Caco-2 (cell line): ENCODE measurements at regions not wholly inside any gene's neighbourhood (a gene's known extent, or its start where the extent isn't known, plus 50 kb on each side); places are given as distances from the start of the nearest gene placed in this dataset.

Source experiments
- BruUV-seq: library from RNA; stranded (reverse); fragments of 400-500 nt; replicated peaks from 2 replicates; lab custom pipeline; 2021; lab: Mats Ljungman, UMichigan
- CTCF ChIA-PET: fragments of 300-600 bp; sonication (Branson Sonifier 250); formaldehyde crosslinking; loops from one replicate; lab custom pipeline; 2022; ENCODE audit warnings: antibody characterized with exemption; lab: Charles Lee
- POLR2A ChIA-PET: fragments of 300-600 bp; sonication (Branson Sonifier 250); formaldehyde crosslinking; loops from one replicate; lab custom pipeline; 2022; ENCODE audit warnings: antibody characterized with exemption; lab: Charles Lee
- DNase-seq, 2 experiments: peaks; one replicate each; pipeline versions ENCODE4 v3.0.0 to v3.0.0-alpha.2; 2020 to 2022
- H3K27me3 ChIP-seq: replicated peaks from 2 replicates; pipeline ENCODE4 v1.6.0; 2011; ENCODE audit warnings: low read length; ENCODE audit not compliant: control insufficient read depth, insufficient read depth
- H3K36me3 ChIP-seq: 2 replicates; pipeline ENCODE4 v1.5.1; 2011; ENCODE audit warnings: low read length; ENCODE audit not compliant: control insufficient read depth, insufficient read depth
- H3K4me1 ChIP-seq: fragments of 250-450 bp; sonication (Bioruptor Pico); 2 replicates; pipeline ENCODE4 v1.5.1; 2020; ENCODE audit warnings: mild to moderate bottlenecking
- H3K4me3 ChIP-seq: 2 replicates; pipeline ENCODE4 v1.5.1; 2011; ENCODE audit warnings: low read depth, mild to moderate bottlenecking, control low read depth, low read length
- H3K9me3 ChIP-seq: fragments of 250-450 bp; sonication (Bioruptor Pico); 2 replicates; pipeline ENCODE4 v1.5.1; 2020; ENCODE audit warnings: mild to moderate bottlenecking, moderate library complexity
- H3K27ac Mint-ChIP-seq: one replicate; pipeline ENCODE4 v1.8.0; 2022; ENCODE audit warnings: mixed read lengths; ENCODE audit not compliant: unreplicated experiment
- H3K27me3 Mint-ChIP-seq: one replicate; pipeline ENCODE4 v1.8.0; 2022; ENCODE audit warnings: mixed read lengths; ENCODE audit not compliant: insufficient read depth, unreplicated experiment
- H3K36me3 Mint-ChIP-seq: one replicate; pipeline ENCODE4 v1.8.0; 2022; ENCODE audit warnings: mild to moderate bottlenecking, mixed read lengths; ENCODE audit not compliant: insufficient read depth, unreplicated experiment
- H3K4me1 Mint-ChIP-seq: one replicate; pipeline ENCODE4 v1.8.0; 2022; ENCODE audit warnings: low read depth, mixed read lengths; ENCODE audit not compliant: unreplicated experiment
- H3K4me3 Mint-ChIP-seq: one replicate; pipeline ENCODE4 v1.8.0; 2022; ENCODE audit warnings: mild to moderate bottlenecking, moderate library complexity, mixed read lengths; ENCODE audit not compliant: unreplicated experiment
- H3K9me3 Mint-ChIP-seq: one replicate; pipeline ENCODE4 v1.8.0; 2022; ENCODE audit warnings: mixed read lengths; ENCODE audit not compliant: unreplicated experiment
- intact Hi-C: fragments of 100-400 bp; cut with micrococcal nuclease; formaldehyde crosslinking; loops from one replicate; pipeline ENCODE4 v1.10.0; 2022; ENCODE audit not compliant: unreplicated experiment
- TF ChIP-seq, protein P1 (sequence below), 2 experiments: fragments of 200-600 bp in 1 of 2; IDR thresholded peaks; 1 replicate in 1 of 2; 2 replicates in 1 of 2; pipeline versions ENCODE4 v1.5.1 to v1.8.0; 2011 to 2022; ENCODE audit warnings: antibody characterized with exemption in 1 of 2, control low read depth in 1 of 2, inconsistent platforms in 1 of 2, low read depth in 1 of 2, low read length in 1 of 2, mild to moderate bottlenecking in 1 of 2, moderate library complexity in 1 of 2; ENCODE audit not compliant: insufficient read depth in 1 of 2, severe bottlenecking in 1 of 2, unreplicated experiment in 1 of 2

DNA sequence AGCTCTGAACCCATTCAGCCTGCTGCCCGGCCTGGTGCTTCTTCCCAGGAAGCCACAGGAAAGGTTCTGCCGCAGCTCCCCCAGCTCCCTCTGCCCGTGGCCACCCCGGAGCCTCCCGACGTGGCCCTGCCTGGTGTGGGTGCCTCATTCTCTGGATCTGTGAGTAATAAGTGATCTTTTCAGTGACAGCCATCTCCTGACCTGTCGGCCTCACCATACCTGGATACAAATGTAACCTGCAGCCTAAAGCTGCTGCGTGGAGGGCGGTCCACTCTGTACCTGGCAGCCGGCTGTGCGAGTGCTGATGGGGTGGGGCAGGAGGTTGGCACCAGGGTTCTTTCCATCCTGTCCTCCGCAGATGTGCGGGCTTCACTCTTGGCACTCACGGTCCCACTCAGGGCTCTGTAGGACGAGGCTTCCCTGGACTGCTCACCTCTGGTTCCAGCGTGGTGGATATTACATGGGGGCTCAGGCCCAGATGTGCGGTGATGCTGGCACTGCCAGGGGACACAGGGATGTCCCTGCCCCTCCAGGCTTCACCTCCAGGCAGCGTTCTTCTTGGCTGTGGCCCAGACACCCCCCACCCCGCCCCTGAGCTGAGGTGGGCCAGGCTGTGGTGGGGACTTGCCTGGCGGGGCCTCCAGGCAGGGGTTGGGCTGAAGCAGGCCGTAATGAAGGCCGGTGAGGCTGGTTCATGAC, 748.5 kb downstream of the BRD1 start:
- intact Hi-C loops = no loop called here
- Histone ChIP-seq H3K36me3 (no peaks in the 10 kb centered on the region), H3K4me1 (no peaks in the 10 kb centered on the region), H3K4me3 (no peak overlapping the region), H3K27me3 (no peaks in the 10 kb centered on the region), H3K9me3 (no peaks in the 10 kb centered on the region)
- Mint-ChIP-seq H3K27me3 (peaks cover 5% of the 10 kb centered on the region), H3K9me3 (no peaks in the 10 kb centered on the region), H3K27ac (no peak overlapping the region), H3K36me3 (no peaks in the 10 kb centered on the region), H3K4me3 (no peak overlapping the region), H3K4me1 (no peaks in the 10 kb centered on the region)
- POLR2A ChIA-PET = no interaction called here
- DNase-seq = no peak
- TF ChIP-seq, protein P1, sequence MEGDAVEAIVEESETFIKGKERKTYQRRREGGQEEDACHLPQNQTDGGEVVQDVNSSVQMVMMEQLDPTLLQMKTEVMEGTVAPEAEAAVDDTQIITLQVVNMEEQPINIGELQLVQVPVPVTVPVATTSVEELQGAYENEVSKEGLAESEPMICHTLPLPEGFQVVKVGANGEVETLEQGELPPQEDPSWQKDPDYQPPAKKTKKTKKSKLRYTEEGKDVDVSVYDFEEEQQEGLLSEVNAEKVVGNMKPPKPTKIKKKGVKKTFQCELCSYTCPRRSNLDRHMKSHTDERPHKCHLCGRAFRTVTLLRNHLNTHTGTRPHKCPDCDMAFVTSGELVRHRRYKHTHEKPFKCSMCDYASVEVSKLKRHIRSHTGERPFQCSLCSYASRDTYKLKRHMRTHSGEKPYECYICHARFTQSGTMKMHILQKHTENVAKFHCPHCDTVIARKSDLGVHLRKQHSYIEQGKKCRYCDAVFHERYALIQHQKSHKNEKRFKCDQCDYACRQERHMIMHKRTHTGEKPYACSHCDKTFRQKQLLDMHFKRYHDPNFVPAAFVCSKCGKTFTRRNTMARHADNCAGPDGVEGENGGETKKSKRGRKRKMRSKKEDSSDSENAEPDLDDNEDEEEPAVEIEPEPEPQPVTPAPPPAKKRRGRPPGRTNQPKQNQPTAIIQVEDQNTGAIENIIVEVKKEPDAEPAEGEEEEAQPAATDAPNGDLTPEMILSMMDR (IDR thresholded peaks at IDR 0.05; ENCODE audit: insufficient read depth in 1 of 2, low read depth in 1 of 2, low read length in 1 of 2, severe bottlenecking in 1 of 2, unreplicated experiment in 1 of 2) = no peak
- CTCF ChIA-PET = no interaction called here
- BruUV-seq = no TSS peak

DNA sequence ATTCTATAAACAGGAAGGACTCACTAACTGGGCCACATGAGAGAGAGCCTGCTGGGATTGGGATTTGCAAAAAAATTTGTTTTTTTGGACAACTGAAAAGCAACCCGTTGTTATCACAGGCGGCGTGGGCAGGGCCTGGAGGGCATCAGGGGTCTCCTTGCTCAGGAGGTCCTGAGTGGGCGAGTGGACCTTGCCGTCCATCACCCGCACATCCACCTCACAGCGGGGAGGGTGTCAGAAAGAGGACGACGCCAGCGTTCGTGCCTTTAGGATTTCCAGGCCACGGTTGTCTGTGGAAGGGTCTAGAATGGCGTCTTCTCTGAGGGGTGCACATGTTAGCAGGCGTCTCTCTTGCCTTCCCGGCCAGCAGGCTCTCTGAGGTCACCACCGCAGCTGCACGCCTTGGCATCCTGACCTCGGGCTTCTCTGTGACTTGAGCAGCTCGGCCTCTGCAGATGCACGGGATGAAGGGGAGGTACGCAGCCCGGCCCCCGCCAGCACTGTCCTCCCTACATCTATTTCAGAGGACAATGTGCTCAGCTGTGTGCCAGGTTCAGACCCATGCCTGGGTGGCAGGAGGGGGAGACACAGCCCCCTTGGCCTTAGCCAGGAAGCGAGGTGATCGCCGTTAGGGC, 749.5 kb downstream of the BRD1 start:
- H3K9me3 Mint-ChIP-seq = no peaks in the 10 kb centered on the region
- POLR2A ChIA-PET = no interaction called here
- H3K4me1 Mint-ChIP-seq = no peaks in the 10 kb centered on the region
- CTCF ChIA-PET = no interaction called here
- no peaks in the 10 kb centered on the region for H3K36me3 Mint-ChIP-seq
- intact Hi-C loops = no loop called here
- Histone ChIP-seq H3K4me1 (no peaks in the 10 kb centered on the region), H3K36me3 (no peaks in the 10 kb centered on the region), H3K9me3 (no peaks in the 10 kb centered on the region), H3K4me3 (no peak overlapping the region), H3K27me3 (no peaks in the 10 kb centered on the region)
- TF ChIP-seq, protein P1 (IDR thresholded peaks at IDR 0.05; ENCODE audit: insufficient read depth in 1 of 2, low read depth in 1 of 2, low read length in 1 of 2, severe bottlenecking in 1 of 2, unreplicated experiment in 1 of 2) = no peak
- H3K27me3 Mint-ChIP-seq = peaks cover 4% of the 10 kb centered on the region
- DNase-seq = no peak
- no TSS peak for BruUV-seq
- H3K4me3 Mint-ChIP-seq = no peak overlapping the region
- H3K27ac Mint-ChIP-seq = no peak overlapping the region

DNA sequence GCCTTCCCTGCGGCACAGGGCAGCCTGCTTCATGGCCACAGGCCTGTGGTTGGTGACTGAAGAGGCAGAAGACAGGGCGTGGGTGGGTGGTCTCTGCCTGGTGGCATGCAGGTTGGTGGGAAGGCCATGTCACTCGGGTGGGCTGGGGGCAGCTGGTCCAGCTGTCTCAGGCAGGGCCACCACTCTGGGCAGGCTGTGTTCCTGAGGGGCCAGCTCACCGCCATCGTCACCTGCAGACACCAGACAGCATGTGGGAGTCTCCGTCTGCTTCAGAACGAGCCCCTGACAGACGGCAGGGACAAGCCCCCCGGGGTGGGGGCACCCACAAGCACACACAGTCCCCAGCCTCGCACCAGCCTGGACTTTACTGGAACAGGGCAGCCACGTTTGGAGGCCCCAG, 750.1 kb downstream of the BRD1 start:
- Mint-ChIP-seq H3K27ac (no peak overlapping the region), H3K4me3 (no peak overlapping the region), H3K27me3 (peaks cover 3% of the 10 kb centered on the region), H3K9me3 (no peaks in the 10 kb centered on the region), H3K4me1 (no peaks in the 10 kb centered on the region), H3K36me3 (no peaks in the 10 kb centered on the region)
- Histone ChIP-seq H3K4me1 (no peaks in the 10 kb centered on the region), H3K36me3 (no peaks in the 10 kb centered on the region), H3K27me3 (no peaks in the 10 kb centered on the region), H3K9me3 (no peaks in the 10 kb centered on the region), H3K4me3 (no peak overlapping the region)
- CTCF ChIA-PET = no interaction called here
- BruUV-seq = no TSS peak
- POLR2A ChIA-PET = no interaction called here
- intact Hi-C loops = no loop called here
- TF ChIP-seq, protein P1 (IDR thresholded peaks at IDR 0.05; ENCODE audit: insufficient read depth in 1 of 2, low read depth in 1 of 2, low read length in 1 of 2, severe bottlenecking in 1 of 2, unreplicated experiment in 1 of 2) = no peak
- no peak for DNase-seq
